SK-N-SH treated with all-trans-retinoic acid at 6 μM for 48 hours (cell line): ENCODE measurements at regions not wholly inside any gene's neighbourhood (a gene's known extent, or its start where the extent isn't known, plus 50 kb on each side); places are given as distances from the start of the nearest gene placed in this dataset.
A peak's percentile ranks its signal among the peaks of the same experiment; 100 is the strongest.

Experiments used
- ATAC-seq: fragments of 200-7000 bp; cut with Tn5 transposase; 3 replicates; pipeline ENCODE4 v1.9.1; 2020; ENCODE audit warnings: mild to moderate bottlenecking, moderate library complexity
- ARNTL ChIP-seq: fragments of 450-650 bp; formaldehyde crosslinking; IDR thresholded peaks from 2 replicates; pipeline ENCODE4 v1.5.0; 2020; ENCODE audit warnings: low read depth, mild to moderate bottlenecking, moderate library complexity, borderline replicate concordance
- BACH2 ChIP-seq: fragments of 250-450 bp; sonication (Bioruptor Pico); IDR thresholded peaks from 2 replicates; pipeline ENCODE4 v1.9.0; 2021; ENCODE audit warnings: mild to moderate bottlenecking, borderline replicate concordance
- CSDC2 ChIP-seq: fragments of 250-450 bp; sonication (Bioruptor Pico); IDR thresholded peaks from 2 replicates; pipeline ENCODE4 v1.5.0; 2020; ENCODE audit warnings: mild to moderate bottlenecking, moderate library complexity
- ESRRG ChIP-seq: fragments of 250-450 bp; sonication (Bioruptor Pico); IDR thresholded peaks from 2 replicates; pipeline ENCODE4 v1.6.1; 2021; ENCODE audit warnings: mild to moderate bottlenecking
- GLIS3 ChIP-seq: fragments of 250-450 bp; sonication (Bioruptor Pico); IDR thresholded peaks from 2 replicates; pipeline ENCODE4 v1.5.0; 2020; ENCODE audit warnings: mild to moderate bottlenecking, moderate library complexity
- ISL1 ChIP-seq: fragments of 250-450 bp; sonication (Bioruptor Pico); IDR thresholded peaks from 2 replicates; pipeline ENCODE4 v2.1.2; 2022; ENCODE audit warnings: mild to moderate bottlenecking, moderate library complexity
- PPARA ChIP-seq: fragments of 250-450 bp; sonication (Bioruptor Pico); IDR thresholded peaks from 2 replicates; pipeline ENCODE4 v1.5.0; 2020; ENCODE audit warnings: mild to moderate bottlenecking, borderline replicate concordance
- RARB ChIP-seq: fragments of 250-450 bp; sonication (Bioruptor Pico); IDR thresholded peaks from 2 replicates; pipeline ENCODE4 v1.8.0; 2021; ENCODE audit warnings: mild to moderate bottlenecking, moderate library complexity
- SNAI2 ChIP-seq: fragments of 250-450 bp; sonication (Bioruptor Pico); IDR thresholded peaks from 2 replicates; pipeline ENCODE4 v1.5.0; 2020; ENCODE audit warnings: mild to moderate bottlenecking, moderate library complexity
- TCF4 ChIP-seq: fragments of 250-450 bp; sonication (Bioruptor Pico); IDR thresholded peaks from 2 replicates; pipeline ENCODE4 v1.8.0; 2021; ENCODE audit warnings: mild to moderate bottlenecking, moderate library complexity, borderline replicate concordance
- ZC3H10 ChIP-seq: fragments of 250-450 bp; sonication (Bioruptor Pico); IDR thresholded peaks from 2 replicates; pipeline ENCODE4 v1.5.1; 2021; ENCODE audit warnings: mild to moderate bottlenecking, moderate library complexity
- ZFP3 ChIP-seq: fragments of 250-450 bp; sonication (Bioruptor Pico); IDR thresholded peaks from 2 replicates; pipeline ENCODE4 v1.5.0; 2020; ENCODE audit warnings: mild to moderate bottlenecking, moderate library complexity
- ZFP30 ChIP-seq: fragments of 450-650 bp; formaldehyde crosslinking; IDR thresholded peaks from 2 replicates; pipeline ENCODE4 v1.5.0; 2022; ENCODE audit warnings: mild to moderate bottlenecking, moderate library complexity
- ZNF565 ChIP-seq: fragments of 450-650 bp; formaldehyde crosslinking; conservative IDR thresholded peaks from 2 replicates; pipeline ENCODE4 v1.5.0; 2020; ENCODE audit warnings: low read depth, mild to moderate bottlenecking, moderate library complexity
- ZNF70 ChIP-seq: fragments of 450-650 bp; formaldehyde crosslinking; IDR thresholded peaks from 2 replicates; pipeline ENCODE4 v1.5.0; 2020; ENCODE audit warnings: mild to moderate bottlenecking, moderate library complexity
- TF ChIP-seq, protein P1 (sequence below): fragments of 250-450 bp; sonication (Bioruptor Pico); IDR thresholded peaks from 2 replicates; pipeline ENCODE4 v1.5.1; 2020; ENCODE audit warnings: low read depth, mild to moderate bottlenecking, moderate library complexity
- TF ChIP-seq, protein P2 (sequence below): fragments of 250-450 bp; sonication (Bioruptor Pico); IDR thresholded peaks from 2 replicates; pipeline ENCODE4 v1.5.1; 2021; ENCODE audit warnings: mild to moderate bottlenecking, moderate library complexity
- TF ChIP-seq, protein P3 (sequence below): fragments of 250-450 bp; sonication (Bioruptor Pico); IDR thresholded peaks from 2 replicates; pipeline ENCODE4 v1.5.0; 2020; ENCODE audit warnings: mild to moderate bottlenecking, moderate library complexity
- TF ChIP-seq, protein P4 (sequence below): fragments of 250-450 bp; sonication (Bioruptor Pico); IDR thresholded peaks from 2 replicates; pipeline ENCODE4 v1.8.0; 2021; ENCODE audit warnings: low read depth, mild to moderate bottlenecking, moderate library complexity, borderline replicate concordance

DNA sequence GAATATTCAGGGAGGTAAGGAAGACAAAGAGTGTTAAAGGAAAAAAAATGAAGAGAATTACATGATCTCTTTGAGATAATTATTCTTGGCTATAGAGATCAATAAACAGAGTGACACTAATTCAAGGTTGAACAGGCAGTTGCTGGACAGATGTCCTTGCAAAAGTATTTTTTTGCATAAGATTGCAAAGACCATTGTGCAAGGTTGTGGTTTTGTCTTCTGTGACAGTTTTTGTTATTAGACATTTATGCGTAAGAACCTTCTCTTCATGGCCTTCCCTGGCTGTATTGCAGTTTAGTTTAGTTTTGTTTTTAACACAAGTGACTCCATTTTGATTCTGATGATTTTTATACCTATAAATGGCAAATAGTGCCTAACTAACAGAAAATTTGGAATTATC, 682.8 kb upstream of the ARPP21 start:
- no peak for ATAC-seq
- TF ChIP-seq ISL1 (CRISPR knock-in tag) (no peak), ARNTL (CRISPR knock-in tag) (no peak), SNAI2 (CRISPR knock-in tag) (no peak), ZFP30 (CRISPR knock-in tag) (no peak), ZNF70 (CRISPR knock-in tag) (no peak), TCF4 (CRISPR knock-in tag) (no peak), ZNF565 (CRISPR knock-in tag) (no peak), ESRRG (CRISPR knock-in tag) (no peak), ZFP3 (no peak)
- TF ChIP-seq, protein P1, sequence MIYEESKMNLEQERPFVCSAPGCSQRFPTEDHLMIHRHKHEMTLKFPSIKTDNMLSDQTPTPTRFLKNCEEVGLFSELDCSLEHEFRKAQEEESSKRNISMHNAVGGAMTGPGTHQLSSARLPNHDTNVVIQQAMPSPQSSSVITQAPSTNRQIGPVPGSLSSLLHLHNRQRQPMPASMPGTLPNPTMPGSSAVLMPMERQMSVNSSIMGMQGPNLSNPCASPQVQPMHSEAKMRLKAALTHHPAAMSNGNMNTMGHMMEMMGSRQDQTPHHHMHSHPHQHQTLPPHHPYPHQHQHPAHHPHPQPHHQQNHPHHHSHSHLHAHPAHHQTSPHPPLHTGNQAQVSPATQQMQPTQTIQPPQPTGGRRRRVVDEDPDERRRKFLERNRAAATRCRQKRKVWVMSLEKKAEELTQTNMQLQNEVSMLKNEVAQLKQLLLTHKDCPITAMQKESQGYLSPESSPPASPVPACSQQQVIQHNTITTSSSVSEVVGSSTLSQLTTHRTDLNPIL (CRISPR knock-in tag): no peak
- TF ChIP-seq, protein P2, sequence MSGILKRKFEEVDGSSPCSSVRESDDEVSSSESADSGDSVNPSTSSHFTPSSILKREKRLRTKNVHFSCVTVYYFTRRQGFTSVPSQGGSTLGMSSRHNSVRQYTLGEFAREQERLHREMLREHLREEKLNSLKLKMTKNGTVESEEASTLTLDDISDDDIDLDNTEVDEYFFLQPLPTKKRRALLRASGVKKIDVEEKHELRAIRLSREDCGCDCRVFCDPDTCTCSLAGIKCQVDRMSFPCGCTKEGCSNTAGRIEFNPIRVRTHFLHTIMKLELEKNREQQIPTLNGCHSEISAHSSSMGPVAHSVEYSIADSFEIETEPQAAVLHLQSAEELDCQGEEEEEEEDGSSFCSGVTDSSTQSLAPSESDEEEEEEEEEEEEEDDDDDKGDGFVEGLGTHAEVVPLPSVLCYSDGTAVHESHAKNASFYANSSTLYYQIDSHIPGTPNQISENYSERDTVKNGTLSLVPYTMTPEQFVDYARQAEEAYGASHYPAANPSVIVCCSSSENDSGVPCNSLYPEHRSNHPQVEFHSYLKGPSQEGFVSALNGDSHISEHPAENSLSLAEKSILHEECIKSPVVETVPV (CRISPR knock-in tag): no peak
- TF ChIP-seq, protein P3, sequence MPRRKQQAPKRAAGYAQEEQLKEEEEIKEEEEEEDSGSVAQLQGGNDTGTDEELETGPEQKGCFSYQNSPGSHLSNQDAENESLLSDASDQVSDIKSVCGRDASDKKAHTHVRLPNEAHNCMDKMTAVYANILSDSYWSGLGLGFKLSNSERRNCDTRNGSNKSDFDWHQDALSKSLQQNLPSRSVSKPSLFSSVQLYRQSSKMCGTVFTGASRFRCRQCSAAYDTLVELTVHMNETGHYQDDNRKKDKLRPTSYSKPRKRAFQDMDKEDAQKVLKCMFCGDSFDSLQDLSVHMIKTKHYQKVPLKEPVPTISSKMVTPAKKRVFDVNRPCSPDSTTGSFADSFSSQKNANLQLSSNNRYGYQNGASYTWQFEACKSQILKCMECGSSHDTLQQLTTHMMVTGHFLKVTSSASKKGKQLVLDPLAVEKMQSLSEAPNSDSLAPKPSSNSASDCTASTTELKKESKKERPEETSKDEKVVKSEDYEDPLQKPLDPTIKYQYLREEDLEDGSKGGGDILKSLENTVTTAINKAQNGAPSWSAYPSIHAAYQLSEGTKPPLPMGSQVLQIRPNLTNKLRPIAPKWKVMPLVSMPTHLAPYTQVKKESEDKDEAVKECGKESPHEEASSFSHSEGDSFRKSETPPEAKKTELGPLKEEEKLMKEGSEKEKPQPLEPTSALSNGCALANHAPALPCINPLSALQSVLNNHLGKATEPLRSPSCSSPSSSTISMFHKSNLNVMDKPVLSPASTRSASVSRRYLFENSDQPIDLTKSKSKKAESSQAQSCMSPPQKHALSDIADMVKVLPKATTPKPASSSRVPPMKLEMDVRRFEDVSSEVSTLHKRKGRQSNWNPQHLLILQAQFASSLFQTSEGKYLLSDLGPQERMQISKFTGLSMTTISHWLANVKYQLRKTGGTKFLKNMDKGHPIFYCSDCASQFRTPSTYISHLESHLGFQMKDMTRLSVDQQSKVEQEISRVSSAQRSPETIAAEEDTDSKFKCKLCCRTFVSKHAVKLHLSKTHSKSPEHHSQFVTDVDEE (CRISPR knock-in tag): no peak
- TF ChIP-seq, protein P4, sequence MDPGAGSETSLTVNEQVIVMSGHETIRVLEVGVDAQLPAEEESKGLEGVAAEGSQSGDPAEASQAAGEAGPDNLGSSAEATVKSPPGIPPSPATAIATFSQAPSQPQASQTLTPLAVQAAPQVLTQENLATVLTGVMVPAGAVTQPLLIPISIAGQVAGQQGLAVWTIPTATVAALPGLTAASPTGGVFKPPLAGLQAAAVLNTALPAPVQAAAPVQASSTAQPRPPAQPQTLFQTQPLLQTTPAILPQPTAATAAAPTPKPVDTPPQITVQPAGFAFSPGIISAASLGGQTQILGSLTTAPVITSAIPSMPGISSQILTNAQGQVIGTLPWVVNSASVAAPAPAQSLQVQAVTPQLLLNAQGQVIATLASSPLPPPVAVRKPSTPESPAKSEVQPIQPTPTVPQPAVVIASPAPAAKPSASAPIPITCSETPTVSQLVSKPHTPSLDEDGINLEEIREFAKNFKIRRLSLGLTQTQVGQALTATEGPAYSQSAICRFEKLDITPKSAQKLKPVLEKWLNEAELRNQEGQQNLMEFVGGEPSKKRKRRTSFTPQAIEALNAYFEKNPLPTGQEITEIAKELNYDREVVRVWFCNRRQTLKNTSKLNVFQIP (CRISPR knock-in tag): no peak

DNA sequence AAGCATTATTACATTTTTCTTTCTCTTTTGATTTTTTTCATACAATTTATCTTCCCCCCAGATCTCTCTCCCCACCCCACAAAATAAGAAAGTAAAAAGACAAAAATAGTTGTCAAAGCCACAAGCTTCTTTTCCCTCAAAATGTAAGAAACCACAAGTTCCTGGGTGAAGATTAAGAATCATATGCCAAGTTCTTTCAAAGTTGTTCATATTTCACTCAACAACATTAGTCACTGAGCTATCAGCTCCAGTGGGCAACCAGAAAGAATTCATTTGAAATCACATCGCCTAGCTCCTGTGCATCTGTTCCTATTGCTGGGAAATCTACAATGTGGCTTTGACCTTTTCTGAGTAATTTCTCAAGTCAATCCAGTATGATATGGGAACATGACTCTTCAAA, 681.6 kb upstream of the ARPP21 start:
- TF ChIP-seq, protein P4 (CRISPR knock-in tag): no peak
- no peak for TF ChIP-seq BACH2 (CRISPR knock-in tag)
- no peak for TF ChIP-seq ESRRG (CRISPR knock-in tag)
- TF ChIP-seq, protein P3 (CRISPR knock-in tag): no peak
- TF ChIP-seq TCF4 (CRISPR knock-in tag): no peak
- TF ChIP-seq ISL1 (CRISPR knock-in tag): peak; percentile 41; the same call in 1 of the 2 replicates
- no peak for ATAC-seq

DNA sequence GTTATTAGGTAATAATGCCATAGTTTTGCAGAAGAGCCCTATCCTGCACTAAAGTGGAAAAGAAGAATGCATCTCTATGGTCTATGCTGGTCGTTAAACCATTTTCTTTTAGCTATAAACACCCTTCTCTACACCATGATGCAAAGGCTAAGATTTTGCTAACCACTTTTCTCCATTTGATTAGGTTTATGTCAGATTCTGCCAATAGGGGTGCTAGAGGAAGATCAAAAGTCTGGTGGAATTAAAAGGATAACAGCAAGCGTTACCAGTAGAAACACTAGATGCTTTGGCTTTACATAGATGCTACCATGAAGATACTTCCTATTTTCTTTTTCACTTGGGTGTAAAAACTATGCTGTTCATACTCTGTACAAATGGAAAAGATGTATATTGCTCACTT, 669.8 kb upstream of the ARPP21 start:
- no peak for ATAC-seq
- no peak for TF ChIP-seq BACH2 (CRISPR knock-in tag)
- no peak for TF ChIP-seq CSDC2 (CRISPR knock-in tag)
- no peak for TF ChIP-seq RARB (CRISPR knock-in tag)
- TF ChIP-seq, protein P3 (CRISPR knock-in tag): no peak
- TF ChIP-seq ESRRG (CRISPR knock-in tag): no peak
- TF ChIP-seq, protein P1 (CRISPR knock-in tag): no peak
- TF ChIP-seq ZC3H10 (CRISPR knock-in tag): no peak
- no peak for TF ChIP-seq ZFP3
- no peak for TF ChIP-seq ZFP30 (CRISPR knock-in tag)
- TF ChIP-seq TCF4 (CRISPR knock-in tag): no peak
- TF ChIP-seq PPARA (CRISPR knock-in tag): no peak
- no peak for TF ChIP-seq ZNF70 (CRISPR knock-in tag)
- no peak for TF ChIP-seq ARNTL (CRISPR knock-in tag)
- TF ChIP-seq GLIS3: no peak
